ENCODE measurements at regions not wholly inside any gene's neighbourhood (a gene's known extent, or its start where the extent isn't known, plus 50 kb on each side); places are given as distances from the start of the nearest gene placed in this dataset.
"Not testable (repeated sequence)": the region's sequence is repeated elsewhere in the genome, so short reads cannot be mapped to it uniquely, and the experiment has no call there.

- DNase-seq (ENCODE audit: low read depth), result not testable (repeated sequence)
Measured at GRCh38 chr15:24509714-24510113, 165.9 kb upstream of the NPAP1 start.

DNA sequence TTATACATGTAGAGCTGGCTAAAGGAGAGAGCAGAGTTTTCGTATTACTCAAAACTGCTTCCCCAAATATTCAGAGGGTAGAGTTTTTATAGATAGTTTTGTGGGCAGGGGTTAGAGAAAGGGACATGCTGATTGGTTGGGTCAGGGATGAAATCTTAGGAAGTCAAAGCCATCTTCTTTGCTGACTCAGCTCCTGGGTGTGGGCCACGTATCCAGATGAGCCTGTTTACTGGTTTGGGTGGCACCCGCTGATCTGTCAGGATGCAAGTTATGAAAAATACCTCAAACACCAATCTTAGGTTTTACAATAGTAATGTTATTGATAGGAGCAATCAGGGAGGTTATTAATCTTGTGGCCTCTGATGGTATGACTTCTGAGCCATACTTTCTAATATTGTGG is 164.0 kb upstream of the NPAP1 start:
- DNase-seq (ENCODE audit: low read depth), result not testable (repeated sequence)

GRCh38 chr15:24518772-24519171 is 156.8 kb upstream of the NPAP1 start:
- DNase-seq (ENCODE audit: low read depth), result not testable (repeated sequence)

- DNase-seq (ENCODE audit: low read depth), result not testable (repeated sequence)
Measured at GRCh38 chr15:24531235-24531634, 144.3 kb upstream of the NPAP1 start.

- not testable (repeated sequence) for DNase-seq (ENCODE audit: low read depth)
Measured at GRCh38 chr15:24534032-24534431, 141.5 kb upstream of the NPAP1 start.

- DNase-seq (ENCODE audit: low read depth), result not testable (repeated sequence)
Measured at GRCh38 chr15:24557281-24557680, 118.3 kb upstream of the NPAP1 start.

DNA sequence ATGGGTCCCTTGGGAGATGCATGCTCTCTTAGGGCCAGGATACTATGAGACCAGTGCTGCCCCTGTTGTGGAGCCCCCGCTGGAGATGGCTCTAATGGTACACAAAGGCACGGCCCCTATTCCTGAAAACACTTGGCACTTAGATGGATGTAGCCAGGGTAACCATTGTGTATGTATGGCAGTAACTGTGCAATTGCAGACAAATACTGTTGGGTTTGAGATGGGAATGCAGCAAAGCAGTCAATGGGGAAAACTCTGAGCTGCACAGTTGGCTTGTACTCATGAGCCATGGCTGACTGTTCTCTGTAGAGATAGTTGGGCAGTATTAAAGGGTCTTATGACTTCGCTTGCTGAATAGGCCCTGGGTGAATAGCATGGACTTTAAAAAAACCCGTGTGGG is 67.9 kb upstream of the NPAP1 start:
- no peak for DNase-seq (ENCODE audit: low read depth)

- no peak for DNase-seq (ENCODE audit: low read depth)
Measured at GRCh38 chr15:24617646-24618045, 57.9 kb upstream of the NPAP1 start.

DNA sequence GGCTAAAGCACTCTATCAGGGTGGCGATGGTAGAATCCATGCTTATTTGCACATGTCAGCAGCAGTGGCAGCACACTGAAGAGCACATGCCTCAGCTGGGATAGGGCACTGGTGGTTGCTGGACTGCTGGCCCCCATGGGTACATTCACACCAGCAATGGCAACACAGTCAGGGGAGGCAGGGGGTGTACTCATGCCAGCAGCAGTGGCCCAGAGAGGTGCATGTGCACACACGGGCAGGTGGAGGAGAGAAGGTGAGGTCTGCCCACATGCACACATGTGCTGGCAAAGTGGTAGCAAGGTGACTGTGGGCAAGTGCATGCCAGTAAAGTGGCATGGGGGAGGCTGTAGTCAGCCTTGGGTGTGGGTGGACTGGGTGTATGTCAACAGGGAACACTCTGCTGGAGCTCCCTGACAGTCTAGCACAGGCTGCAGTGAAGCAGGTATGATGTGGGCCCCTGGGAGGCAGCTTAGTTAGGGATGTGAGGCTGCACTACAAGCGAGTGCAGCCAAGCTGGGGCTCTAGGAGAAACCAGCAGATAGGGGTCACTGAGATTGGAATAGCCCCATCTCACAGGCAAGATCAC is 53.9 kb upstream of the NPAP1 start:
- DNase-seq (ENCODE audit: low read depth), result no peak
